GM11168 (cell line): ENCODE measurements at regions not wholly inside any gene's neighbourhood (a gene's known extent, or its start where the extent isn't known, plus 50 kb on each side); places are given as distances from the start of the nearest gene placed in this dataset.
"Not testable (repeated sequence)": the region's sequence is repeated elsewhere in the genome, so short reads cannot be mapped to it uniquely, and the experiment has no call there.

Experiments used
- in situ Hi-C: fragments of 300-500 bp; cut with MboI; formaldehyde crosslinking; loops from one replicate; pipeline ENCODE4 v1.12.0; 2022; ENCODE audit warnings: low sequenced_read_pairs; ENCODE audit not compliant: unreplicated experiment

- in situ Hi-C loops, result no loop called here
These were observed 84.2 kb upstream of the FGGY start for GRCh38 chr1:59212706-59213105.

- in situ Hi-C loops, result no loop called here
These were observed 82.4 kb upstream of the FGGY start for GRCh38 chr1:59214248-59215208.

DNA sequence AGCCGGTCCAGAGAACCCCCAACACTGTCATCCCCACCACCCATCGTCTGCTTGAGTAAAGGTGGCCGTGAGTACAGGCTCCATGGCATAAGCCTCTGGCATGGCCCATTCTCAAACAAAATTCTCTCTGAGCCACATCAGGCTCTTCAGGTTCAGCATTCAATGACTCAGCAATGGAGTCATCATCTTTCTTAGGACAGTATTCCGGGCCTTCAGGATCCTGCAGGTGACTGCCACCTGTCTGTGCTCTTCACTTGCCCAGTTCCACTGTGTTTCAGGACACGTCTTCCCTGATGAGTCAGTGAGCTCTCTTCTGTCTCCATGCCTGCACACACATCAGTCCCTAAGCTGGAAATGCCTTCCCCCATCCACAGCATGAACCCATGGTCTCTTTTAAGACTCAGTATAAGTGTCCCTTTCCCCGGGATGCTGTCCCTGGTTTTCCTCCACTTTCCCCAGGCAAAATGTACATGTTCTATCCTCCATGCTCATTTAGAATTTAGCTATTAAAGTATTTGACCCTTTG lies 81.1 kb upstream of the FGGY start:
- in situ Hi-C loops, result no loop called here

DNA sequence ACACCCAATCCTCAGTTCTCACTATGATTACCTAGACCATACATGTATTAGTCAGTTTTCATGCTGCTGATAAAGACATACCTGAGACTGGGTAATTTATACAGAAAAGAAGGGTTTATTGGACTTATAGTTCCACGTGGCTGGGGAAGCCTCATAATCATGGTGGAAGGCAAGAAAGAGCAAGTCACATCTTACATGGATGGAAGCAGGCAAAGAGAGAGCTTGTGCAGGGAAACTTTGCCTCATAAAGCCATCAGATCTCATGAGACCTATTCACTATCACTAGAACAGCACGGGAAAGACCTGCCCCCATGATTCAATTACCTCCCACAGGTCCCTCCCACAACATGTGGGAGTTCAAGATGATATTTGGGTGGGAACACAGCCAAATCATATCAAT lies 79.5 kb upstream of the FGGY start:
- in situ Hi-C loops, result not testable (repeated sequence)

DNA sequence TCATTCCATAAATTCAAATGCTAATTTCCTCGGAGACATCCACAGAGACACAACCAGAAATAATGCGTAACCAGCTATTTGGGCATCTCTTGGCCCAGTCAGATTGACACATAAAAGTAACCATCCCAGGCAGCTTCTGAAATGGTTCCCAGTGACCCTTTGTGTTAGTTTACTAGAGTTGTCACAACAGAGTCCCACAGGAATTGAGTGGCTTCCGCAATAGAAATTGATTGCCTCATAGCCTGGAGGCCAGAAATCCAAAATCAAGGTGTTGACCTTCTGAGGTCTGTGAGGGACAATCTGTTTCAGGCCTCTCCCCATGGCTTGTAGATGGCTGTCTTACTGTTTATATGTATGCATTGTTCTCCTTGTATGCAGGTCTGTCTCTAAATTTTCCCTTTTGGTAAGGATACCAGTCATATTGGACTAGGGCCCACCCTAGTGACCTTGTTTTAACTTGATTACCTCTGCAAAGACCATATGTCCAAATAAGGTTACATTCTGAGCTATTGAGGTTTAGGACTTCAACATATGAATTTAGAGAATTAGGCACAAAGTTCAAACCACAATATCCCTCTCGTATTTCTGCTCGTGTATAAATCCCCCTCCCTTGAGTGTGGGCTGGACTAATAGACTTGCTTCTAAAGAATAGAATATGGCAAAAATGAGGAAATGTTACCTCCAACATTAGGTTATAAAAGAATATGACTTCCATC lies 78.2 kb upstream of the FGGY start:
- in situ Hi-C loops, result no loop called here

- in situ Hi-C loops, result no loop called here
These were observed 77.0 kb upstream of the FGGY start for GRCh38 chr1:59219916-59220315.

GRCh38 chr1:59220356-59220755 lies 76.5 kb upstream of the FGGY start:
- in situ Hi-C loops, result no loop called here

DNA sequence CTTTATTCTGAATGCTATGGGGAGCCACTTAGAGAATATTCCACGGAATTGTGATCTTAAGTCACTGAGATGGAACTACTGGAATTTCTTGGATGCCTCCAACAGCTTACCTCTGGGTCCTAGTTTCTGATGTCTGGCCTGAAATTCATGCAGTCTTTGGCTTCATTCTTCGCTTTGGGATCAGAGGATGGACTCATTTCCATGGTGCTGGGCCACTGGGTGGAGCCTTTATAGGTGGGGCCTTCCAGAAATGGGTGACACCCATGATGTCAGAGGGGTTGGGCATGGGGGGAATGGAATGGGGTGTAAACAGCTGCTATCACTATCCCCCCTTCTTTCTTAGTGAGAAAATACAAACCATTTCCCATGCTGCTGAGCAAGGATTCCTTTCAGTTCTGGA lies 73.7 kb upstream of the FGGY start:
- in situ Hi-C loops, result no loop called here

DNA sequence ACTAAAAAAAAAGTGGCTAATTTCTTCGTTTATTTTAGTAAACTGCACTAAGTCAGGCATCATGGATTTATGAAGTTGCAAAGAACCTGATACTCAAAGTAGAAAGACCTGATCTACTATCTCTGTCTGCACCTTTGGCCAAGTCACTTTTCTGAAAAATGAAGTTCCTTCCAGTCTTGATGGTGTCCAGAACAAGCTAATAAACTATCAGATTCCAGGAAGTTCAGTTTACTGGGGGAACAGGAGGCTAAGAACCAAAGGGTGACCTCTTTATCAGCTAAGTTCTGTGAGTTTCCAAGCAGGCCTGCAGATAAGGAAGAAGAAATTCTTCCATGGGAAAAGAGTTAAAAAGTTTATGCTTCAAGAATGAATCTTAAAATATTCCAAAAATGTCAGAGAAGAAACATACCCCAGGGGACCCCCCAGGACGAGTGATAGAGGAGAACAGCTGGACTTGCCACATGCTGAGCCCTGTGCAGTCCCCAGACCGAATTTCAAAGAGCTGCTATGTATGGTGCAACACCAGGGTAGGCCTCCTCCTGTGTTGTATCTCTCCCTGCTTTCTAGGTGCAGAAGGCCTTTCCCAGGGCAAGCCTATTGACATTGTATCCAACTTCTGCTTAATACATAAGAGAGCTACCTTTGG lies 72.8 kb upstream of the FGGY start:
- in situ Hi-C loops, result no loop called here

- in situ Hi-C loops, result no loop called here
These were observed 71.1 kb upstream of the FGGY start for GRCh38 chr1:59225594-59226316.

GRCh38 chr1:59229138-59229537 lies 67.8 kb upstream of the FGGY start:
- in situ Hi-C loops, result no loop called here

- in situ Hi-C loops, result no loop called here
These were observed 66.3 kb upstream of the FGGY start for GRCh38 chr1:59230622-59231021.

GRCh38 chr1:59232216-59232615 lies 64.7 kb upstream of the FGGY start:
- in situ Hi-C loops, result no loop called here

DNA sequence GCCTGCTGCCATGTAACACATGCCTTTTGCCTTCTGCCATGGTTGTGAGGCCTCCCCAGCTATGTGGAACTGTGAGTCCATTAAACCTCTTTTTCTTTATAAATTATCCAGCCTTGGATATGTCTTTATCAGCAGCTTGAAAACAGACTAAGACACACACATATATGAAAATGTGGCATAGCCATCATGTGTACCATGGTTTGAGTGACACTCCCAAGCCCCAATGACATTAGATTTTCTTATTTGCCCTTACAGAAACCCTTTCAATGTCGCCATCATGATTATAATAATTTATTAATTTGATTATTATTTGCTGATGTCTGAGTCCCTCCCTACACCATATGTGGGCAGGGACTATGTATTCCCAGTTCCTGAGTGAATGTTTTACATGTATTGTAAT lies 63.5 kb upstream of the FGGY start:
- in situ Hi-C loops, result no loop called here

GRCh38 chr1:59236721-59237545 lies 60.0 kb upstream of the FGGY start:
- in situ Hi-C loops, result no loop called here

GRCh38 chr1:59237900-59238299 lies 59.0 kb upstream of the FGGY start:
- in situ Hi-C loops, result no loop called here

DNA sequence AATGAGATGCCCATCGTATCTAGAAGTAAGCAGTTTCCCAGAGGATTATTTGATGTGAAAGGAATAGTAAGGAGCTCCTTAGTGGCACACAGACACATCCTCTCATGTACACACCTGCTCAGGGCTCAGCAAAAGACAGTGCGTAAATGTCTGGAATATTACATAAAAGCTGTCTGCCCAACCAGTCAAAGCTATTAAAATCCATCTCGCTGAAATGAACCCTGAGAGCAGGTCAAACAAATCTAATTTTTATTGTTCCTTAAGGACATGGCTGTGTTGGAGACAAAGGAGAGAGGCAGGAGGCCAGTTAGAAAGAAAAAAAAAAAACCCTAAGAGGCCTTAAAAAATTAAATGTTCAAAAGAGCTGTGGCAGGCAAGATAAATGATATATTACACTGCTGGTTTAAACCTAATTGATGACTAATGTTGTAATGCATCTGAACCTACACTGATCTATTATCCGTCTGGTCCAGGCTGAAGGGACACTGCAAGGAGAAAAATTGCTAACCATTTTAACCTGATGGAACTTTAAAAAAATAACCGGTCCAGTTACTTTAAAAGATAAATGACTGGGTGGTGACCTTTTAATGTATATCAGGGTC lies 58.5 kb upstream of the FGGY start:
- in situ Hi-C loops, result no loop called here

- in situ Hi-C loops, result no loop called here
These were observed 57.9 kb upstream of the FGGY start for GRCh38 chr1:59238993-59239392.

DNA sequence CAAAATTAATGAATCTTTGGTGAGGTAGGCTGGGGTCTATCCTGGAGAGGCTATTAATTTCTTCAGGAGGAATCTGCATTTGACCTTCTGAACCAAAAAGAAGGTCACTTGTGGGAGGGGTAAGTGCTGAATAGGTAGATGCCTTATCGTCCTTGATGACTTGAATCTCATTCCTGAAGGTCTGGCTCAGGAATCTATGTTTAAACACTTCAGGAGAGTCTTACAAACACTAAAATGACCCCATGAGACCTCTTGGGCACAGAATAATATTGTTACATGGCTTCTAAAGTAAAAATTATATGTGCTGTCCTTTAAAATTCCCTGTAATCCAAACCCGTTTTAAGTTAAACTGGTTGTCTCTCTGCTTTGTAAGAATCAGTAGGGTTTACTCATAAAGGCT lies 55.0 kb upstream of the FGGY start:
- in situ Hi-C loops, result no loop called here
